Hepatocyte (in vitro differentiated cells): ENCODE measurements at regions not wholly inside any gene's neighbourhood (a gene's known extent, or its start where the extent isn't known, plus 50 kb on each side); places are given as distances from the start of the nearest gene placed in this dataset.

Experiments used
- DNase-seq: peaks from one replicate; pipeline ENCODE4 v3.0.0-alpha.2; 2016; ENCODE audit warnings: low spot score
- H2AFZ ChIP-seq: fragments of 200-600 bp; sonication (generic); 2 replicates; pipeline ENCODE4 v1.6.0; 2016; ENCODE audit warnings: antibody characterized with exemption, mild to moderate bottlenecking
- H3K27ac ChIP-seq: fragments of 200-600 bp; sonication (generic); 2 replicates; pipeline ENCODE4 v1.5.1; 2016; ENCODE audit warnings: mild to moderate bottlenecking
- H3K27me3 ChIP-seq: fragments of 200-600 bp; sonication (generic); 2 replicates; pipeline ENCODE4 v1.6.1; 2016
- H3K36me3 ChIP-seq: fragments of 200-600 bp; sonication (generic); replicated peaks from 2 replicates; pipeline ENCODE4 v1.5.1; 2016; ENCODE audit warnings: low read depth; ENCODE audit not compliant: insufficient read depth
- H3K4me1 ChIP-seq: fragments of 200-600 bp; sonication (generic); 2 replicates; pipeline ENCODE4 v1.5.1; 2016; ENCODE audit warnings: mild to moderate bottlenecking, moderate library complexity; ENCODE audit not compliant: insufficient read depth
- H3K4me2 ChIP-seq: fragments of 200-600 bp; sonication (generic); 2 replicates; pipeline ENCODE4 v1.6.0; 2016
- H3K4me3 ChIP-seq: fragments of 200-600 bp; sonication (generic); 2 replicates; pipeline ENCODE4 v1.5.1; 2016; ENCODE audit warnings: mild to moderate bottlenecking
- H3K79me2 ChIP-seq: fragments of 200-600 bp; sonication (generic); 2 replicates; pipeline ENCODE4 v1.6.0; 2017; ENCODE audit warnings: mild to moderate bottlenecking
- H3K9me2 ChIP-seq: fragments of 200-600 bp; sonication (generic); replicated peaks from 2 replicates; pipeline ENCODE4 v1.6.0; 2017; ENCODE audit warnings: mild to moderate bottlenecking; ENCODE audit not compliant: insufficient read depth
- H3K9me3 ChIP-seq: fragments of 200-600 bp; sonication (generic); 2 replicates; pipeline ENCODE4 v1.5.1; 2016; ENCODE audit warnings: low read depth, mild to moderate bottlenecking
- H4K20me1 ChIP-seq: fragments of 200-600 bp; sonication (generic); 2 replicates; pipeline ENCODE4 v1.6.0; 2016; ENCODE audit warnings: mild to moderate bottlenecking; ENCODE audit not compliant: insufficient read depth, poor library complexity, severe bottlenecking
- CTCF ChIP-seq: fragments of 200-600 bp; sonication (generic); IDR thresholded peaks from 2 replicates; pipeline ENCODE4 v1.5.1; 2016; ENCODE audit warnings: antibody characterized with exemption, mild to moderate bottlenecking; ENCODE audit not compliant: poor library complexity
- EZH2 ChIP-seq: fragments of 200-600 bp; sonication (generic); IDR thresholded peaks from 2 replicates; pipeline ENCODE4 v1.6.1; 2016; ENCODE audit warnings: antibody characterized with exemption, mild to moderate bottlenecking, borderline replicate concordance
- EZH2phosphoT487 ChIP-seq: fragments of 200-600 bp; sonication (generic); IDR thresholded peaks from one replicate; pipeline ENCODE4 v1.6.1; 2018; ENCODE audit warnings: antibody characterized with exemption, mild to moderate bottlenecking, low read depth, moderate library complexity; ENCODE audit not compliant: unreplicated experiment, severe bottlenecking
- WGBS: methylation state at CpG from one replicate; pipeline ENCODE4 v1.1.6; 2016; ENCODE audit warnings: low lambda C conversion rate; ENCODE audit errors: missing lambda C conversion rate; 5-methylcytosine and 5-hydroxymethylcytosine counted together

GRCh38 chr12:41950455-41950854, 194.2 kb downstream of the GXYLT1 start:
- no peak overlapping the region for H3K4me3 ChIP-seq
- TF ChIP-seq CTCF (no peak), EZH2phosphoT487 (no peak), EZH2 (no peak)
- 48% methylated on average over 1 of the region's 1 CpG for WGBS
- H4K20me1 ChIP-seq, result no peaks in the 10 kb centered on the region
- no peaks in the 10 kb centered on the region for H3K79me2 ChIP-seq
- H2AFZ ChIP-seq, result no peak overlapping the region
- no peaks in the 10 kb centered on the region for H3K9me3 ChIP-seq
- no peaks in the 10 kb centered on the region for H3K4me1 ChIP-seq
- H3K36me3 ChIP-seq, result no peaks in the 10 kb centered on the region
- no peak for DNase-seq
- H3K4me2 ChIP-seq, result no peak overlapping the region
- H3K27me3 ChIP-seq, result no peaks in the 10 kb centered on the region
- H3K9me2 ChIP-seq, result no peaks in the 10 kb centered on the region
- H3K27ac ChIP-seq, result no peak overlapping the region

GRCh38 chr12:41946106-41946505, 198.6 kb downstream of the GXYLT1 start:
- Histone ChIP-seq H3K9me3 (no peaks in the 10 kb centered on the region), H3K4me3 (no peak overlapping the region), H3K27me3 (no peaks in the 10 kb centered on the region), H4K20me1 (no peaks in the 10 kb centered on the region), H3K9me2 (no peaks in the 10 kb centered on the region), H2AFZ (no peak overlapping the region), H3K4me2 (no peak overlapping the region), H3K79me2 (no peaks in the 10 kb centered on the region), H3K36me3 (no peaks in the 10 kb centered on the region), H3K4me1 (no peaks in the 10 kb centered on the region), H3K27ac (no peak overlapping the region)
- TF ChIP-seq CTCF, result no peak
- no peak for TF ChIP-seq EZH2
- no peak for TF ChIP-seq EZH2phosphoT487
- 85% methylated on average over 2 of the region's 2 CpGs for WGBS
- DNase-seq, result no peak

- Histone ChIP-seq H3K36me3 (no peaks in the 10 kb centered on the region), H3K9me3 (no peaks in the 10 kb centered on the region), H3K4me2 (no peak overlapping the region), H3K27me3 (no peaks in the 10 kb centered on the region), H3K27ac (peak overlapping the region; percentile 11), H3K79me2 (no peaks in the 10 kb centered on the region), H3K9me2 (no peaks in the 10 kb centered on the region), H3K4me3 (no peak overlapping the region), H4K20me1 (no peaks in the 10 kb centered on the region), H3K4me1 (no peaks in the 10 kb centered on the region), H2AFZ (no peak overlapping the region)
- TF ChIP-seq EZH2phosphoT487, result no peak
- TF ChIP-seq EZH2, result no peak
- TF ChIP-seq CTCF, result no peak
- DNase-seq, result no peak
- 74% methylated on average over 2 of the region's 2 CpGs for WGBS
Observed at GRCh38 chr12:41944216-41944615, 200.5 kb downstream of the GXYLT1 start.

- no peak overlapping the region for H3K4me3 ChIP-seq
- no peaks in the 10 kb centered on the region for H3K9me3 ChIP-seq
- DNase-seq, result no peak
- no peaks in the 10 kb centered on the region for H3K9me2 ChIP-seq
- no peak overlapping the region for H3K4me2 ChIP-seq
- no peaks in the 10 kb centered on the region for H3K27me3 ChIP-seq
- TF ChIP-seq EZH2, result no peak
- TF ChIP-seq CTCF, result no peak
- no peak for TF ChIP-seq EZH2phosphoT487
- peak overlapping the region; percentile 11 for H3K27ac ChIP-seq
- H2AFZ ChIP-seq, result no peak overlapping the region
- no peaks in the 10 kb centered on the region for H4K20me1 ChIP-seq
- no peaks in the 10 kb centered on the region for H3K4me1 ChIP-seq
- H3K79me2 ChIP-seq, result no peaks in the 10 kb centered on the region
- no peaks in the 10 kb centered on the region for H3K36me3 ChIP-seq
Observed at GRCh38 chr12:41943671-41944070, 201.0 kb downstream of the GXYLT1 start.
